Thoracic aorta (tissue), 2 donors: ENCODE measurements at regions not wholly inside any gene's neighbourhood (a gene's known extent, or its start where the extent isn't known, plus 50 kb on each side); places are given as distances from the start of the nearest gene placed in this dataset.

Experiments
- ATAC-seq: fragments of 150-250 bp; one replicate; pipeline ENCODE4 v1.8.0; 2017; ENCODE audit warnings: low read depth; ENCODE audit not compliant: insufficient number of reproducible peaks, low FRiP score
- DNase-seq: peaks from one replicate; pipeline ENCODE4 v3.0.0-alpha.2; 2020; ENCODE audit warnings: low spot score
- H3K27ac ChIP-seq, 2 donors: fragments of 200-600 bp; sonication (generic); 1 replicate in 1 of 2; 2 replicates in 1 of 2; pipeline ENCODE4 v1.5.1; 2016; ENCODE audit warnings: mild to moderate bottlenecking in 2 of 2, moderate library complexity in 2 of 2
- H3K27me3 ChIP-seq: fragments of 200-600 bp; sonication (generic); replicated peaks from 2 replicates; pipeline ENCODE4 v1.6.0; 2016; ENCODE audit warnings: mild to moderate bottlenecking; ENCODE audit not compliant: insufficient read depth
- H3K36me3 ChIP-seq: fragments of 200-600 bp; sonication (generic); one replicate; pipeline ENCODE4 v1.5.1; 2016
- H3K4me1 ChIP-seq, 2 donors: fragments of 200-600 bp; sonication (generic); 1 replicate in 1 of 2; 2 replicates in 1 of 2; pipeline versions ENCODE4 v1.5.1 to v1.6.0; 2016; ENCODE audit warnings: low read depth in 2 of 2, mild to moderate bottlenecking in 1 of 2; ENCODE audit not compliant: control insufficient read depth in 1 of 2
- H3K4me3 ChIP-seq: fragments of 200-600 bp; sonication (generic); 2 replicates; pipeline ENCODE4 v1.5.1; 2016; ENCODE audit warnings: mild to moderate bottlenecking
- H3K9me3 ChIP-seq: fragments of 200-600 bp; sonication (generic); 2 replicates; pipeline ENCODE4 v1.5.1; 2016
- CTCF ChIP-seq: fragments of 200-600 bp; sonication (generic); IDR thresholded peaks from one replicate; pipeline ENCODE4 v1.5.1; 2019; ENCODE audit warnings: antibody characterized with exemption

DNA sequence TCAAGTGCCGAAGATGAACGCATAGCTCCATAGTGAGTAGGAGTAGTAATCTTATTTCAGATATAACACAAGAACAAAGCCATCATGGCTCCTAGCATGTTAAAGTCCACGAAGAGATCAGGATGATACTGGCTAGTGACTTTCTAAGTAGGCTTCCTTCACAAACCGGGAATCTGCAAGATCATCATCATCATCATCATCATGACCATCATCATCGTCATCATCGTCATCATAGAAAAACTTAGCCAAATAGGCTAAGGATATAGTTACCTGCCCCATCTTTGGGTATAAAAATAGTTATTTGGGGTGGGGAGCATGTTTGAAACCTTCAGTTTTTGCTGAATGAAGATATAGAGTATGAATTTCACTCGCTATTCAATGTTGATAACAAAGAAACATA, 57.9 kb downstream of the PYDC2 start:
- H3K4me3 ChIP-seq, result no peak overlapping the region
- DNase-seq (no peak), ATAC-seq (no peak)
- TF ChIP-seq CTCF, result no peak
- H3K36me3 ChIP-seq, result no peaks in the 10 kb centered on the region
- no peaks in the 10 kb centered on the region for H3K27me3 ChIP-seq
- no peaks in the 10 kb centered on the region for H3K4me1 ChIP-seq
- H3K27ac ChIP-seq, result no peak overlapping the region
- no peaks in the 10 kb centered on the region for H3K9me3 ChIP-seq

GRCh38 chr3:191521055-191521454, 60.1 kb downstream of the PYDC2 start:
- no peaks in the 10 kb centered on the region for H3K27me3 ChIP-seq
- no peaks in the 10 kb centered on the region for H3K4me1 ChIP-seq
- no peaks in the 10 kb centered on the region for H3K9me3 ChIP-seq
- ATAC-seq, result no peak
- H3K4me3 ChIP-seq, result no peak overlapping the region
- no peaks in the 10 kb centered on the region for H3K36me3 ChIP-seq
- no peak overlapping the region for H3K27ac ChIP-seq
- no peak for DNase-seq
- no peak for TF ChIP-seq CTCF

DNA sequence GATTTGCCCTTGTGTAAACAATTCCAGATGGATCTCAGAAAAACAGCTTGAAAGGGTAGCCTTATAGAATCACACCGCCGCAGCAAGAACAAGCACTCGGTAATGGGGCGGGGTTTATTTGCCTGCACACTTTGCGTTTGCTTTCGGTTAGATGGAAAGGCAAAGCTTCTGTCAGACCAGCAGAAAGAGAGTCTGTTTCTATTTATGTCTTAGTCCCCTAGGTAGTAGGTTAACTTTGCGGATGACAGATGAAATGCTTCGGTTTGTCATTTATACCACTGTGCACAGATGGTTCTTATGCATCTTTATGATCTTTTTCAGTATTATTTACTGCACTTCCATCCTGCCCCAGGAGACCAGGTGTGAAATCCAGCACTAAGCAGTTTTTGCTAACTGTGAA, 62.2 kb downstream of the PYDC2 start:
- TF ChIP-seq CTCF, result no peak
- no peak overlapping the region for H3K4me3 ChIP-seq
- H3K27me3 ChIP-seq, result no peaks in the 10 kb centered on the region
- H3K9me3 ChIP-seq, result no peaks in the 10 kb centered on the region
- ATAC-seq (no peak), DNase-seq (no peak)
- H3K4me1 ChIP-seq, result no peaks in the 10 kb centered on the region
- no peak overlapping the region for H3K27ac ChIP-seq
- H3K36me3 ChIP-seq, result no peaks in the 10 kb centered on the region

- no peaks in the 10 kb centered on the region for H3K36me3 ChIP-seq
- H3K27me3 ChIP-seq, result no peaks in the 10 kb centered on the region
- no peaks in the 10 kb centered on the region for H3K9me3 ChIP-seq
- H3K27ac ChIP-seq, result no peak overlapping the region
- no peak overlapping the region for H3K4me3 ChIP-seq
- no peak for TF ChIP-seq CTCF
- no peaks in the 10 kb centered on the region for H3K4me1 ChIP-seq
- no peak for DNase-seq
- ATAC-seq, result no peak
Measured at GRCh38 chr3:191528589-191528988, 67.6 kb downstream of the PYDC2 start.

DNA sequence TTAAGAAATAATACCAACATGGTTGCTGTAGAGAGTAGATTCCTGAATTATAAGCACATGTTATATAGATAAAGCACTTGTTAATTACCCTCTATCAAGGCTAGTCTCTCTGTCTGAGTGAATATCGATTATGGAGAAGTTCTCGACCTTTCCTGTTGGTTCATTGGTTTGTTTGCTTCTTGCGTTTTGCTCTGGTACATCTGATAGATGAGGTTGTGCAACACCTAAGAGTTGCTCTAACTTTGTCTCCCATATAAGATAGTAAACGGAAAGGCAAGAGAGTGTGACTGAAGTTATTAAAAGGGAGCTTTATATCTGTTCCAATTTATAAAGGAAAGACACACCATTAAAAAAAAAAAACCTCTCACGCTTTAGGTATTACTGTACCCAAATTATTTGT, 69.0 kb downstream of the PYDC2 start:
- DNase-seq, result no peak
- Histone ChIP-seq H3K9me3 (no peaks in the 10 kb centered on the region), H3K27ac (no peak overlapping the region), H3K4me1 (no peaks in the 10 kb centered on the region), H3K27me3 (no peaks in the 10 kb centered on the region), H3K4me3 (no peak overlapping the region), H3K36me3 (no peaks in the 10 kb centered on the region)
- ATAC-seq, result no peak
- no peak for TF ChIP-seq CTCF
